Gastroesophageal sphincter (tissue), 3 donors: ENCODE measurements at regions not wholly inside any gene's neighbourhood (a gene's known extent, or its start where the extent isn't known, plus 50 kb on each side); places are given as distances from the start of the nearest gene placed in this dataset.

Experiments
- EP300 ChIP-seq: sonication (generic); formaldehyde crosslinking; IDR thresholded peaks from one replicate; pipeline ENCODE4 v1.6.1; 2017; ENCODE audit warnings: antibody characterized with exemption, mild to moderate bottlenecking
- POLR2A ChIP-seq, 2 donors: fragments of 450-650 bp; IDR thresholded peaks; one replicate each; pipeline ENCODE4 v1.6.1; 2017; ENCODE audit warnings: antibody characterized with exemption in 2 of 2, mild to moderate bottlenecking in 2 of 2, moderate library complexity in 1 of 2
- POLR2AphosphoS5 ChIP-seq: sonication (generic); formaldehyde crosslinking; IDR thresholded peaks from one replicate; pipeline ENCODE4 v1.6.1; 2017; ENCODE audit warnings: antibody characterized with exemption
- TF ChIP-seq, protein P1 (sequence below), 4 experiments: fragments of 200-600 bp in 2 of 4; fragments of 450-650 bp in 2 of 4; sonication (generic) in 1 of 4; IDR thresholded peaks; one replicate each; pipeline ENCODE4 v1.5.1; 2017 to 2019; ENCODE audit warnings: antibody characterized with exemption in 4 of 4, mild to moderate bottlenecking in 2 of 4, moderate library complexity in 2 of 4

DNA sequence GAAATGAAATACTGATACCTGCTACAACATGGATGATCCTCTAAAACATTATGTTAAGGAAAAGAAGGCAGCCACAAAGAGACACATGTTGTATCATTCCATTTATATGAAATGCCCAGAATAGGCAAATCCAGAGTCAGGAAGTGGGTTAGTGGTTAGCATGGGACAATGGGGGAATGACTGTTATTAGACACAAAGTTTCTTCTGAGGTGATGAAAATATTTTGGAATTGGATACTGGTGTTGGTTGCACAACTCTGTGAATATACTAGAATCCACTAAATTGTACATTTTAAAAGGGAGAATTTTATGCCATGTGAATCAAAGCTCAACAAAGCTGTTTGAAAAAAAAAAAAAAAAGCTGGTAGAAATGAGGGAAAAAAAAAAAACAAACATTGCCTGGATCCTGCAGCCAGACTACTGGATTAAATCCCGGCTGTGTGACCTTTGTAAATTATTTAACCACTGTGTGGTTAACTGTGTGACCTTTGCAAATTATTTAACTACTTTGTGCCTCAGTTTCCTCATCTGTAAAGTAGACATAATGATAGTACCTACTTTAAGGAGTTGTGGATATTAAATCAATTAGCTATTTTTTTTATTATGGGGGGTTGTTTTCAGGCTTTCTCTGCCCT is 75.6 kb upstream of the PRICKLE2 start:
- TF ChIP-seq, protein P1, sequence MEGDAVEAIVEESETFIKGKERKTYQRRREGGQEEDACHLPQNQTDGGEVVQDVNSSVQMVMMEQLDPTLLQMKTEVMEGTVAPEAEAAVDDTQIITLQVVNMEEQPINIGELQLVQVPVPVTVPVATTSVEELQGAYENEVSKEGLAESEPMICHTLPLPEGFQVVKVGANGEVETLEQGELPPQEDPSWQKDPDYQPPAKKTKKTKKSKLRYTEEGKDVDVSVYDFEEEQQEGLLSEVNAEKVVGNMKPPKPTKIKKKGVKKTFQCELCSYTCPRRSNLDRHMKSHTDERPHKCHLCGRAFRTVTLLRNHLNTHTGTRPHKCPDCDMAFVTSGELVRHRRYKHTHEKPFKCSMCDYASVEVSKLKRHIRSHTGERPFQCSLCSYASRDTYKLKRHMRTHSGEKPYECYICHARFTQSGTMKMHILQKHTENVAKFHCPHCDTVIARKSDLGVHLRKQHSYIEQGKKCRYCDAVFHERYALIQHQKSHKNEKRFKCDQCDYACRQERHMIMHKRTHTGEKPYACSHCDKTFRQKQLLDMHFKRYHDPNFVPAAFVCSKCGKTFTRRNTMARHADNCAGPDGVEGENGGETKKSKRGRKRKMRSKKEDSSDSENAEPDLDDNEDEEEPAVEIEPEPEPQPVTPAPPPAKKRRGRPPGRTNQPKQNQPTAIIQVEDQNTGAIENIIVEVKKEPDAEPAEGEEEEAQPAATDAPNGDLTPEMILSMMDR (IDR thresholded peaks at IDR 0.05) = no peak
- no peak for TF ChIP-seq POLR2A (IDR thresholded peaks at IDR 0.05)
- no peak for TF ChIP-seq POLR2AphosphoS5
- no peak for TF ChIP-seq EP300
